ENCODE measurements at regions not wholly inside any gene's neighbourhood (a gene's known extent, or its start where the extent isn't known, plus 50 kb on each side); places are given as distances from the start of the nearest gene placed in this dataset.
"Not testable (repeated sequence)": the region's sequence is repeated elsewhere in the genome, so short reads cannot be mapped to it uniquely, and the experiment has no call there.

DNA sequence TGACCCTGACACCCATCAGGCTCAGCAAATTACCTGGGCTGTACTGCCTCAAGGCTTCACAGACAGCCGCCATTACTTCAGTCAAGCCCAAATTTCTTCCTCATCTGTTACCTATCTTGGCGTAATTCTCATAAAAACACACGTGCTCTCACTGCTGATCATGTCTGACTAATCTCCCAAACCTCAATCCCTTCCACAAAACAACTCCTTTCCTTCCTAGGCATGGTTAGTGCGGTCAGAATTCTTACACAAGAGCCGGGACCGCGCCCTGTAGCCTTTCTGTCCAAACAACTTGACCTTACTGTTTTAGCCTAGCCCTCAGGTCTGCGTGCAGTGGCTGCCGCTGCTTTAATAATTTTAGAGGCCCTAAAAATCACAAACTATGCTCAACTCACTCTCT lies 828.2 kb downstream of the LTN1 start:
- DNase-seq = not testable (repeated sequence)

DNA sequence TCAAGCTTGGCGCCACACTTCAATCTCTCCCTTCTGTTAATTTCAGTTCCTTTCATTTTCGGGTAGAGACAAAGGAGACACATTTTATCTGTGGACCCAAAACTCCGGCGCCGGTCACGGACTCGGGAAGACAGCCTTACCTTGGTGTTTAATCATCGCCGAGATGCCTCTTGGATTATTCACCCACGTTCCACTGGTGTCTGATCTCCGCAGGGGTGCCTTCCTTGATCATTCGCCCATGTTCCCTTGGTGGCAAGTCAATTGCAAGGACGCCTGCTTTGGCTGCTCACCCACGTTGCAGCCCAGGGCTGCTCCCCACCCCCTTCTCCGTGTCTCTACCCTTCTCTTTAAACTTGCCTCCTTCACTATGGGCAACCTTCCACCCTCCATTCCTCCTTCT lies 830.6 kb downstream of the LTN1 start:
- DNase-seq = not testable (repeated sequence)

DNA sequence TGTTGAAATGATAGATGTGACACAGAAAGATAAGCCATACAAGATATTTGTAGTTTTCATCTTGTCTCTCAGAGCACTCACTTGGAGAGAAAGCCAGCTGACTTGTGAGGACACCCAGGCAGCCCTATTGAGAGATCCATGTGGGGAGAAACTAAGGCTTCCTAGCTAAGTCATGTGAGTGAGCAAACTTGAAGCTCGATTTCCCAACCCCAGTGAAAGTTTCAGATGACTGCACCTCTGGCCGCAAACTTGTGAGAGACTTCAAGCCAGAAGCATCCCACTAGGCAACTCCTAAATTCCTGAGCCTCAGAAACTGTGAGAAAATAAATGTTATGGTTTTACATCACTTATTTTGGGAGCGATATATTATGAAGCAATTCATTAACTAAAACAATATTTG lies 832.3 kb downstream of the LTN1 start:
- DNase-seq = no peak

DNA sequence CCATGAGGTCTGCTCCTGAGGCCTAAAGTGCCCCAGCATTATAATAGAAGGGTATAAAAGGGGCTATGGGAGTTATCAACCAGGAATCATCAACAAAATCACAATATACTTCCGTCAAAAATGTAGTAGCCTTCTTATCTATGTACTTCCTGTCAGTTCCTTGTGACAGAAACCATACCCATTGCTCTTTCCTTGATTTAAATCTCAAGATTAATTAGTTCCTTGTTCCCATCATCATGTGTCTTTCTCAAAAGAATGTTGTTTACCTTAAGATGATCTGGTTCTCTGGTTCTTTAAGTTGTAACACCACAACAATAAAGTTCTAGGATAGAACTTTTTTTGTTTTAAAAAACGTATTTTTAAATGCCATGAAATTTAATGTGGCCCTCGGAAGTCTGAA lies 833.3 kb downstream of the LTN1 start:
- DNase-seq = no peak

DNA sequence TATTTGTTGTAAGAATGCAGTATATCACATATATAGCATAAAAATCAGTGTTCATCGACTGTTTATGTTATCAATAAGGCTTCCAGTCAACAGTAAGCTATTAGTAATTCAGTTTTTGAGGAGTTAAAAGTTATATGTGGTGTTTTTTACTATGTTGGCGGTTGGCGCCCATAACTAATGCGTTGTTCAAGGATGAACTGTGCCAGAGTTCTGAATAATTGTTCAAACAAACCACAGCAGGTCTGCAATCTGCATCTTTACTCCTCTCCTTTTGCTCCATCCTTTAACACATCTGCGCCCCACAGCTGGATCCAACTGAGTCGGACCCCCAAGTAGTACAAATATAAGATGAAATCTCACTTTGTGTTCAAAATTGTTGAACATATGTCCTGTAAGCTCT lies 836.1 kb downstream of the LTN1 start:
- no peak for DNase-seq

DNA sequence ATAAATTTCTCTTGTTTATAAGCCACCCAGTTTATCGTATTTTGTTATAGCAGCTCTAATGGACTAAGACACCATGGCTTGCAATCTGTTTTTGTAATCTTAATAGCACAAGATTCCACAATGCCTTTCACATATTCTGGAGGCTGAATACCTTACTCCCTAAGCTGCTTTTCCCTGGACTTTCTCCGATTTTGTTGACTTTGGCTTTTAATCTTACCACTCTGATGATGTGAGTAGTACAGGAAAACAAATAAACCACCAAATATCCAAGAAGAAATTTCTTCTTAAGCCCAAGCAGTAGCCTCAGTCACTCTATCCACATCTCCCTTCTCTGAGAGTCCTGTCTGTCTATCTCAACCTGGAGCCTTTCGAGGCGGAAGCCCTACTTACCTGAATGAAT lies 838.6 kb downstream of the LTN1 start:
- no peak for DNase-seq

DNA sequence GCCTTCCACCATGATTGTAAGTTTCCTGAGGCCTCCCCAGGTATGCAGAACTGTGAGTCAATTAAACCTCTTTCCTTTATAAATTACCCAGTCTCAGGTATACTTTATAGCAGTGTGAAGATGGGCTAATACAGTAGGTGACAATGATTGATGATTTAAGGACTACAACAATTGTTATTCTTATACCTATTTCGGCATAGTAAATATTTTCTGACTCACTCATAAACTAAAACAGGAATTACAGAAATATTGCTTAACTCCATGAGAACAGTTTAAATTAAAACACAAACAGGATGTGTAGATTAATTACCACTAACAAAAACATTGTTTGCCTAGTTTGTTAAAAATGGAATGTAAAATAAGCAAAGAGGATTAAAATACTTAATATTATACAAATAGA lies 839.9 kb downstream of the LTN1 start:
- no peak for DNase-seq

DNA sequence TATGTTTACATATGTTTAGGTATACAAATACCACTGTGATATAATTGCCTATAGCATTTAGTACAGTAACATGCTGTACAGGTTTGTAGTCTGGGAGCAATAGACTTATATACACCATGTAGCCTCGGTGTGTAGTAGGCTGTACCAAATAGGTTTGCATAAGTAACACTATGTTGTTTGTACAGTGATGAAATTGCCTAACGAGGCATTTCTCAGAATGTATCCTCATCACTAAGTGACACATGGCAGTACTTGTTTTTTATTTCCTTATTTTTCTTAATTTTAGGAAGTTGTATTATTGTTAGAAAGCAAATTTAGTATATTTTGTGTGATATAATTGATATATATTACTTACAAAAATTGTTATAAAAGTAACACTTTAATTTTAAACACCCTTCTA lies 840.9 kb downstream of the LTN1 start:
- no peak for DNase-seq

DNA sequence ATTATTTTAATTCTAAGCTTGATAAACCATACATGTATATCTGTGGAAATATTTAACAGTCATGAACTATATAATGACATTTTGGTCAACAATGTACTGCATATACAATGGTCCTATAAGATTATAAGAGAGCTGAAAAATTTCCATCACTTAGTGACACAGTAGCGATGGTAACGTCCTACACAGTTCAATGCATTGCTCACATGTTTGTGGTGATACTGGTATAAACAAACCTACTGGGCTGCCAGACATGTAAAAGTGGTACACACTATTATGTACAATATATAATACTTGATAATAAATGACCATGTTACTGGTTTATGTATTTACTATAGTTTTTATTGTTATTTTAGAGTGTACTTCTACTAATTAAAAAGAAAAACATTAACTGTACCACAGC lies 841.9 kb downstream of the LTN1 start:
- no peak for DNase-seq

DNA sequence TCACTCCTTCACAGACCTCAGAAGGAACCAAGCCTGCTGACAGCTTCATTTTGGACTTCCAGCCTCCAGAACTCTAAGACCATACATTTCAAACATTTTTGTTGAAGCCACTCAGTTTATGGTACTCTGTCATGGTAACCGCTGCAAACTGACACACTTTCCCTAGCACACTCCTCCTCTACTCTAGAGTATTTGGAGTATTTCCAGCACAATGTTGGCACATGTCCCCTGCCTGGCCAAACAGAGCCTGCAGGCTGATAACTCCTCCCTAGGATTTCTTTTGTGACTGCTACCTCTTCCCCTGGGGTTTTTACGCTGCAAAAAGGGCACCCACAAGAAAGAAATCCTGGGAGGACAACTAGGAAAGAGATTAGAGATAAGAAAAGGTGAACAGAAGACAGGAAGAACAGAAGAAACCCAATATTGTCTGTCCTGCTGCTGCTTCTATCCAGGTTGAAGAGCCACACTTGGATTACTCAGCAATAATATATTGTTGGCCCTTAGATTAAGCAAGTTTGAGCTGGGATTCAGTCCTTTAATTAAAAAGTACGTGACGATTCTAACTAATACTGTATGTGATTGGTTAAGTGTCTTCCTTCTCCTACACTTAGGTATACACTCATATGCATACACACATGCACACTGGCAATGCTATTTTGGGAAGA lies 844.1 kb downstream of the LTN1 start:
- peak; percentile 3 for DNase-seq

DNA sequence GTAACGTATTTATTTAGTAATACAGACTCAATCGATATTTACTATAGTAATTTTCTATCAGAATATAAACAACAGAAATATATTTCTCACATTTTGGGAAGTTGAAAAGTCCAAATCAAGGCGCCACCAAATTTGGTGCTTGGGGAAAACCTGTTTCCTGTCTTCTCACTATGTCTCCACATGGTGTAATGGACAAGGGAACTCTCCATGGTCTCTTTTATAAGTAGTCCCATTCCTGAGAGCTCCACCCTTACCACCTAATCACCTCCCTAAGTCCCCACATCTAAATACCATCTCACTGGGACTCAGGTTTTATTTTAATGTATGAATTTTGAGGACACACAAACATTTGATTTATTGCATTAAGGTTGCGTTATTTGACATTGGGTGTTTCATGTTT lies 848.0 kb downstream of the LTN1 start:
- no peak for DNase-seq

DNA sequence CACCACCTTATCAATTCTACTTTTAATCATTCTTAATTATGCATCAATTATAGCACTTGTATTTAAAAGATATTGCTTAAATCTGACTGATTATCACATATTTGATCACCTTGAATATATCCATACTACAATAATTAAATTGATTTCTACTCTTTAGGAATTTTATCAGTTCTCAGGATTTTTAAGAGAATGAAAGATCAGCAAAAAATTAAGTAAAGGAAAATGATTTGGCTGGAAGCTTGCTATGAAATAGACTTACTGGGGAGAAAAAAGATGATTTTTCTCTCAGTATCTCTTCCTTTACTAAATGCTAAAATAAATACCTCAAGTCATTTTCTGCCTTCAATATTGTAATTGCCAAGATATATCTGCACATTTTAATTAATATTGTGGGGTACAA lies 848.6 kb downstream of the LTN1 start:
- DNase-seq = no peak

DNA sequence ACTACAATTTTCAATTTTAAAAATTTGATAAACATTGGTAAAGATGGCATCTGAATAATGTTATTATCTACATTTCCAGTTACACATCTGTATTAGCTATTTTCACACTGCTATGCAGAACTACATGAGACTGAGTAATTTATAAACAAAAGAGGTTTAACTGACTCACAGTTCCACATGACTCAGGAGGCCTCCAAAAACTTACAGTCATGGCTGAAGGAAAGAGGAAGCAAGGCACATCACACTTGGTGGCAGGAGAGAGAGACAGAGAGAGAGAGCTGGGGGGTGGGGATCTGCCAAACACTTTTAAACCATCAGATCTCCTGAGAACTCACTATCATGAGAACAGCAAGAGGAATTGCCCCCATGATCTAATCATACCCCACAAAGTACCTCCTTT lies 850.0 kb downstream of the LTN1 start:
- no peak for DNase-seq

DNA sequence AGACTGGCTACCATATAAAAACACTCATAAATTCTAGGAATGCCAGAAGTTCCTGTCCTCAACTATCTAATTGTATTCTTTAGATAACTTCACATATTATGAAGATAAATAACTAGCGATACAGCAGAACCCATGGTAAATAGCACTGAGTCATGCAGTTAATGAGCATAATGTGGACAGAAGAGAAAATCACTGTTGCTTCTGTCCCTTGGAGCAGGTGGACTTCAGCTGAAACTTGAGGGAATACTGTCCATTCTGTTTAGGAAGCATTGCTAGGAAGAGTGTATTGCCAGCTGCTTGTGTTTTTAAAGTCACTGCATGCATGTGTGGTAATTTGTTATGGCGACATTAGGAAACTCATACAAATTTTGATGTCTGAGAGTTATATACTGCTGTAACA lies 854.4 kb downstream of the LTN1 start:
- DNase-seq = no peak

DNA sequence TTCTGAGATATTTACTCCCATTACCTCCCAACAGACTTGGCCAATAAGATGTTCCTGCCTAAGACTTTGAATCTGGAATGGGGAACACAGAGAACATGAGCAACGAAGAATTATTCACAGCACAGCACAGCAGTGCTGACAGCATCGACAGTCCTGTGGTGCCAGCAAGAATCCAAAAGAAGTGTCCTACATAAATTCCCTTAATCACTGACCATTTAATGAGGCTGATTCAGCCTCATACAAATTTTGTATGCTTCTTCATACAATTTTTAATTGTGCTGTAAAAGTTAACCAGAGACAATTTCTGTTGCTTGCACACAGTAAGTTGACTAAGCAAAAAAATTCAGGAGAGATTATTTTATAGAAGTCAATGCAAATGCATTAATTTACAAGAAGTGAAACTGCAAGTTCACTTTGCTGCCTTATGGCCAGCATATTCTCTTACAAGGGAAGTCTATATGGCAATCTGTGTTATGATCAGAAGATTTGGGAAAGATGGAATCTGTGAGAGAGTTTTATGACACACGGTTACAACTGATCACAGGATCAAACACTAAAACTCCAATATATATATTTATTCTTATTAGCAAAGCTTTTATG lies 855.9 kb downstream of the LTN1 start:
- no peak for DNase-seq

DNA sequence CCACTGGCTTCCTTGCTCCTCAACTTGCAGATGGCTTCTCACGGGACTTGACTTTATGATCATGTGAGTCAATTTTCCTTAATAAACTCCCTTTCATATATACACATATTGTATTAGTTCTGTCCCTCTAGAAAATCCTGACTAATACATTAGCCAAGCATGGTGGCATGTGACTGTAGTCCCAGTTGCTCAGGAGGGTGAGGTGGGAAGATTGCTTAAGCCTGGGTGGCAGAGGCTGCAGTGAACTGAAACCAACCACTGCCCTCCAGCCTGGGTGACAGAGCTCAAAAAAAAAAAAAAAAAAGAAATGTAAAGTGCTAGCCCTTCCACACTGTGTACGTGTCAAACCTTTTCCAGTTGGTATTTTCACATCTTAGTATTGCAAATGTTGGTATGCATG lies 857.0 kb downstream of the LTN1 start:
- no peak for DNase-seq

DNA sequence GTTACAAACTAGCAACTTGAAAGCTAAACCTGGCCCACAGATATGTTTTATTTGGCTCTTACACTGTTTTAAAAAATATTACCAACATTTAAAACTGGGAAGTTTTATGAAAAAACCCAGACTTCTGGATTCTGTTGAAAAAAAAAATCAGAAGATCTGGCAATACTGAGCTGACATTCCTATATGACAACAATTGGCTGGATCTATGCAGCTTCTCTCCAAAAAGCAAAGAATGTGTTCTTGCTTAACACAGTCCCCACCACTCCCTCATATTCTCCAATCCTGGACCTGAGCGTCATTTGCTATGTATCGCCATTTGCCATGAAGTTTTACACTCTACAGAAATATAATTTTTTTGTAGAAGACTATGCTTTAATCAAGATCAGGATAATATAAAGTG lies 859.6 kb downstream of the LTN1 start:
- no peak for DNase-seq

DNA sequence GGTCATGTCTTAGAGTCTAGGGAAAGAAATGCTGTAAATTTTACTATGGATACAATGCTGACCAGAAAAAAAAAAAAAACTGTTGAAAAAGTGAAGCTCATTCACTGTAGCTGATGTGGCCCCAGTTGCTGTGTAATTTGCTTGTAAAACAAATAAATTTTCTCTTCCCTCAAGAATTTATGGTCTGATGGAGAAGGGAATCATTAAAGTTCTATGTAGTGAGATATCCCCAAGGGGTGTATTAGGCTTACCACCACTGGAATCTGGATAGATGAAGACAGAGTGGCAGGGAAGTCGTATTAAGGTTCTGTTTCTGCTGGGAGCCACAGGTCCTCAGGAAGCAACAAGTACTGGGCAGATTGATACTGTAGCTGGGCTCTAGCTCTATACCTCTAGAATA lies 860.0 kb downstream of the LTN1 start:
- no peak for DNase-seq

DNA sequence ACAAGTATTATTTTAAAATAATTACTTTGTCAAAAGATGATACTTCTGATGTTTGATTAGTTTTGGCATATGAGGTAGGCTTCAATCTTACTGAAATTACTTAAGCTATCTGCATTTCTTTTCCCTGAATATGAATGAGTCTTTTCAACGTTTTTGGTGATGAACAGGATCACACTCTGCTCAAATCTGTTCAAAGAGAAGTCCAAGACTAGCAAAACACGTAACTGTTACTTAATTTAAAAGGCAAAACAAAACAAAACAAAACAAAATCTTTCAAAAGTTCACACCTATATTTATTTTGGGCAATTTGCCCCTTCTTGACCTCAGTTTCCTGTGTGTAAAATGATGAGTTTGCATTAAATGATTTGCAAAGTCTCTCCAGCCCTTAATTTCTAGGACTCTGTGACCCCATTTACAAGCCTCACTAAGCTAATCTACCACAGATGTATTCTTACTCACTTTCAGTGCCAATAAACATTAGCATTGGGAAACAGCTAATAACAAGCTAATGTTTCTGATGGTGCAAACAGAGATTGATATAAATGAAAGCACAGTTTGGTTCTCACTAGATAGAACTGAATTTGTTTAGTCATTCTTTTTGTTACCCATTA lies 865.4 kb downstream of the LTN1 start:
- no peak for DNase-seq

DNA sequence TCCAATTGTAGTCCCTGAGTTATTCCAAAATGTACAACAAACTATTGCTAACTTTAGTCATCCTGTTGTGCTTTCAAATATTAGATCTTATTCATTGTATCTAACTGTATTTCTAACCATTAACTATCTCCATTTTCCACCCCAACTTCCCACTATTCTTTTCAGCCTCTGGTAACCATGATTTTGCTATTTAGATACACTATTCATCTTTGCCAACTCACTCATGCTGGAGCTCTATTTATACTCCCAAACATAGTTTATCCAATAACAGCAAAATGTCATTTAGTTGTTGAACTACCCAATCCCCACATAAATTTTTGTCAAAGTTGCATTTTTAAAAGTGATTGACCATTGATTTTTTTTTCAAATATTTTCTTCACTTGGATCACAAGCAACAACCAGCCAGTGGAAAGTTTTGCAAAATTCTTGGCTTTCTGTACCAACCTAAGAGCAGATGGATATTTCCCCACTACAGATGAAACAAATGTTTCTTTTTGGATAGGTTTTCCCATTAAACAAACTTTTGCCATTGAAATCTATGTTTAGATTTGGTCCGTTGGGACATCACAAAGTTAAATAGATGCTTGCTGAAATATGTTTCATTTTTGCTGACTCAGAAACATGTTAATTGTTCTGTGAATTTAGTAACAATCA lies 866.0 kb downstream of the LTN1 start:
- no peak for DNase-seq

DNA sequence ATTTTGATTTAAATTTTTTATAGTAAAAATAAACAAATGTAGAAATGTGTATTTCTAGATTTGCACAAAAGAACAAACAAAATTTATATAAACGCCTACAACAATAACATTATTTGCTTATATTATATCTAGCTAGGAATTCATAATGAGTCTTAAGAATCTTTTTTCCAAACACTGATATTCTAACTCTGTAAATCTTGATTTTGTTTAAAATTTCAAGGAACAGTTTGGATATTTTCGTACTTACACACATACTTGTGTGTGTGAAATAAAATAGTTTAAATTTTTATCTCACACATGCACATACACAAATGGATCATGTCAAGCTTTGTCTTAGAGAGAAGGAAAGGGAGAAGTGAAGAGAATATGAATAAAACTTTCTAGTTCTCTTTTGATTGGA lies 868.1 kb downstream of the LTN1 start:
- DNase-seq = no peak

DNA sequence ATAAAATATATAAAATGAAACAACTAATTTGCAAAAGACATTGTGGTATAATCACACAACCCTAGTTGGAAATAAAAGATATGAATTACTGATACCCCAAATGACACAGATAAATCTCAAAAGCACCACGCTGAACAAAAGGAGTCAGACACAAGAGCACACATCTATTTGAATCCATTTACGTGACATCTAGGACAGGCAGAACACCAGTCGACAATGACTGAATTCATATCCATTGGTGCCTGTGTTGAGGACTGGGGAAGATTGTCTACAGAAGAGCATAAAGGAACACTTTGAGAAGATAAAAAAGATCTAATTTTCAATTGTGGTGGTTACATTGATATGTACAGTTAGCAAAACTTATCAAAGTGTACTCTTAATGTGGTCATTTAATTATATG lies 874.1 kb downstream of the LTN1 start:
- DNase-seq = no peak

DNA sequence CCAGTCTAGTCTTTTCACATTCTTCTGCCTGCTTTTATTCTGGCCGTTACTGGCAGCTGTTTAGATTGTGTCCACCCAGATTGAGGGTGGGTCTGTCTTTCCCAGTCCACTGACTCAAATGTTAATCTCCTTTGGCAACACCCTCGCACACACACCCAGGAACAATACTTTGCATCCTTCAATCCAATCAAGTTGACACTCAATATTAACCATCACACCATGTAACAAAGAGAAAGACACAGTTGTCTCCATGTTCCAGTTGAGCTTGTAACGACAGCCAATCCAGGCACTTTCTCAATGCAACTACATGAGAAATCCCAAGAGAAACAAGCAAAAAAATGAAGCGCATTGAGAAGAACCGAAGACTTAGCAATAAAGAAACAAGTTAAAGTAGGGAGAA lies 877.7 kb downstream of the LTN1 start:
- not testable (repeated sequence) for DNase-seq

DNA sequence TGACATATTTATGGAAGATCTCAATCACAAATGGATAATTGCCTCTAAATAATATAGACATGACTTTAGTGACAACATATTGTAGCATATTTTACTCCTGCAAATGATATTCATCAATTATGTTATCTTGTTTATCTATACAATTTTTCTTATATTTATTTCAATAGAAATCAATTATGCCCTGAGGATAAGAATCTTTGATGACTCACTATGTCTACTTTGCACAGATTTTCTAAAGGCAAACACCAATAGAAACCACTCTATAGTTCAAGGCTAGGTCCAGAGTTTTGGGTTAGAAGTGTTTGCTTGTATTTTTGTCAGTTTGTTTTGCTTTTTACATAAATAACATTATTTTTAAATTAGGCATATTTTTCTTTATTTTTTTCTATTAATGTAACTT lies 879.0 kb downstream of the LTN1 start:
- no peak for DNase-seq

All from occipital lobe (tissue), 1 donor.